ENCODE measurements at regions not wholly inside any gene's neighbourhood (a gene's known extent, or its start where the extent isn't known, plus 50 kb on each side); places are given as distances from the start of the nearest gene placed in this dataset.

- TF ChIP-seq POLR2A (IDR thresholded peaks at IDR 0.05; ENCODE audit: low read depth, low read length) (no peak), CTCF (IDR thresholded peaks at IDR 0.05; ENCODE audit: extremely low read depth in 1 of 2, insufficient read depth in 1 of 2, low read depth in 1 of 2, low read length in 2 of 2) (no peak), MAX (IDR thresholded peaks at IDR 0.05; ENCODE audit: insufficient read depth, insufficient read length) (no peak), EZH2 (IDR thresholded peaks at IDR 0.05; ENCODE audit: borderline replicate concordance, low read depth, low read length, severe bottlenecking) (no peak), POLR2AphosphoS5 (IDR thresholded peaks at IDR 0.05; ENCODE audit: insufficient read depth, low read depth, low read length) (no peak), MYC (IDR thresholded peaks at IDR 0.05; ENCODE audit: low read depth, low read length) (no peak)
Measured at GRCh38 chr1:4060850-4061249, 160.8 kb upstream of the C1orf174 start.
